GM19351 (cell line): ENCODE measurements at regions not wholly inside any gene's neighbourhood (a gene's known extent, or its start where the extent isn't known, plus 50 kb on each side); places are given as distances from the start of the nearest gene placed in this dataset.

Experiments
- ATAC-seq: cut with Tn5 transposase; IDR thresholded peaks from one replicate; pipeline ENCODE4 v1.9.1; 2021; ENCODE audit warnings: mild to moderate bottlenecking, moderate library complexity; ENCODE audit not compliant: unreplicated experiment

GRCh38 chr2:16134436-16135165, 194.3 kb downstream of the MYCN start:
- no peak for ATAC-seq

GRCh38 chr2:16130906-16131400, 190.6 kb downstream of the MYCN start:
- no peak for ATAC-seq

DNA sequence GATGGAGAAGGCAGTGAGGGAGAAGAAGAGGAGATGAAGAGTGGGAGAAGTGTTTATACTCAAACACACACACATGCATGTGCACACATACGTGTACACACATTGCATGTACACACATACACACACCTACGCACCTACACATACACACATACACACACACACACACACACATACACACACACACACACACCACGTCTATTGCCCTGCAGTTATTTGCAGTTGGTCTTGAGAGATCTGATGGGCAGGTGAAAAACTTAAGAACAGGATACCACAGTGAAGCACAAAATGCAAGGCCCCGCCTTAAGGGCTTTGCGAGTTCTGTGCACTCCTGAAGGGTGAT, 190.2 kb downstream of the MYCN start:
- no peak for ATAC-seq

DNA sequence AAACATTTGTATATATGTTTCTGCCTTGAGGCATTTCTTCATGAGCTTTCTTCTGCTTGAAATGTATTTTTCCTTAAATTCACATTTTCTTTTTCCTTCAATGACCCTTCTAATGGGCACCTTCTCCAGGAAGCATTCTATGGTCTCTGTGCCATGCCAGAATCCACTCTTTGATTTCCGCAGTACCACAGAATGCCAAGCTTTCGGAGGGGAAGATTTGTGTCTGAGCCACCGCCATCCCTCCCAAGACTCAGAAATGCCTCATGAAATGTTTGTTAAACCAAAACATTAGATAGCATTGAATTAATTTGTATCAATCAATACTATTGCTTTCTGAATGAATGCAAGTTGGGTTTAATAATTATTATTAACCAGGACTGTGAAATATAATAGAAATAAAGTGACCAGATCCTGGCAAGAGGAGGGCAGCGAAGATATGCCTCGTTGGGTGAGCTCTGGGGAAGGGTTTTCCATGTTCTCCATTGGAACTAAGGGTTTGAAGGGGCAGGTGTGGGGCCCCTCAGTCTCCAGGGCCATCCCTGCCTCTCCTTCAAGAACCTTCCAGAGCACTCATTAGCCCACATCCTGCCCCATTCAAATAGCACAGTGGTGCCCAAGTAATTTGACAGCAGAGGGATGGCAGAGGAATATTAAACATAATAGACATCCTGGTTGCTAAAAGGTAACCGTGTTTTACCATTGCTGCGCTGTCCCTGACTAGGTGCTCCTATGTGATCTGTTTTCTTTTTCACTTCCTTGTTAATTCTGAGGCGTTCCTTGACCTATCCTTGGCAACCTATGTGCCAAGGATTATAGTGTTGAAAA, 189.6 kb downstream of the MYCN start:
- no peak for ATAC-seq

- ATAC-seq, result no peak
These were observed 188.6 kb downstream of the MYCN start for GRCh38 chr2:16128746-16129610.

GRCh38 chr2:16127958-16128357, 187.6 kb downstream of the MYCN start:
- no peak for ATAC-seq

DNA sequence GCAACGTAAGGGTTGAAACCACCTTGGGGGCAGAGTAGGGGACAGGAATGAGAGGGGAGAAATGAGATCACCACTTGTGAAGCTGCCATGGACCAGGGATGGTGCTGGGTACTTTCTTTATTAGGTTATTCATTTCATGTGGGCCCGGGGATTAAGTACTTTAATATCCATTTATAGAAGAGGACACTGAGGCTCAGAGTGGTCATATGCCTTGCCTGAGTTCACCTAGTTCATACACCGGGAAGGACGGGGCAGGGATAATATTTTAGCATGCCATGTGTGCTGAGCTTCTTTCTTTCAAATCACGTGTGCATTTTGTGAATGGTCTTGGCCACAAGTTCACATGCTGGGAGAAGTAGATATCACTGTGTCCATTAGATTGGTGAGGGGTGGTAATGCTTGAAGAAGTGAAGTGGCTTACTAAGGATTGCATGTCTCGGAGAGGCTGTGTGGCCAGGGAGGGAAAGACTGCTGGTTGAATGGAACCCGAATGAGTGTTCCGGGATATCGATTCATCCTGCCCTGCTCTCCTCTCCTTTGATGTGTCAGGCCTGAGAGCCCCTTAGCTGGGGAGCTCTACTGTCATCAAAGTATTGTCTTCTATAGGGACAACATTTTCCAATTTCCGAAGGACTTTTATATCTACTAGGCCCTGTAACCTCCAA, 187.1 kb downstream of the MYCN start:
- ATAC-seq, result no peak

GRCh38 chr2:16126517-16127275, 186.3 kb downstream of the MYCN start:
- ATAC-seq, result no peak

DNA sequence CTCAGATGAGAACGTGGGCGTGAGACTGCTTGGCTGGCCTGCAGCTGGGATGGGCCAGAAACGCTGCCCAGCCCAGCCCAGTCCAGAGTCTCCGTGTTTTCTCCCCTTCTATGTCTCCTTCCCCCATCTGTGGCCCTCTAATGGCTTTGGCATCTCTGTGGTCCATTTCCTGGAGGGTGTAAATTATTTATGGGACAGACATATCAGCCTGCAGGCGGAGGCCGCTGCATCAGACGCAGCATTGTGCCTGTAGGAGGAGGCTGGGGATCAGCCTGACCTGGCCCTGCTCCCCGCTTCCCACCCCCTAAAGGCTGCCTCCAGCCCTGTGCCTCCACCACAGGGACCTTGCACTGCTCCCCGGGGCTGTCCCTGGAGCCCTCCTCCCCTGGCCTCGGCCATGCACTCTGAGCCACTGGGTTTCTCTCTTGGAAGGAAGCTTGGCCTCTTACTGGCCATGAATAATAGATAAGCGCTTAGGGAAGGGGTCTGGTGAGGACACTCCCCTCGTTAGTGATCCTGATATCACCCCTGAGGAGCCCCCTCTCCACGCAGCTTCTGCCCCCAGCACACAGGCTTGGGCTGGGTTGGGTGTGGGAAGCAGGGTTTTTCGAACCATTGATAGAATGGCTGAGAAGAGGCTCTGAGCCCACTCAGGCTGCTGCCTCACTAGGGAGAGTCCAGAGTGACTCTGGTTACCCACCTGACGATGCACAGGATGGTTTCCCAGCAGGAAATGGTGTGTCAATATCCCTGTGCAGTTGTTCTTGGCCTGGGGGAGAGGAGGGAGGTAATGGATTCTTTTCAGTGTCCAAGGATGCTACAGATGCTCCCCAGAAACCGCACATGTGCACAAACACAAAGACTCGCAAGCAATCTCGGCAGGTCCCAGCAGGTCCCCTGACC, 185.5 kb downstream of the MYCN start:
- ATAC-seq, result no peak

- no peak for ATAC-seq
These were observed 184.7 kb downstream of the MYCN start for GRCh38 chr2:16124881-16125613.

- ATAC-seq, result no peak
These were observed 183.8 kb downstream of the MYCN start for GRCh38 chr2:16123856-16124780.

DNA sequence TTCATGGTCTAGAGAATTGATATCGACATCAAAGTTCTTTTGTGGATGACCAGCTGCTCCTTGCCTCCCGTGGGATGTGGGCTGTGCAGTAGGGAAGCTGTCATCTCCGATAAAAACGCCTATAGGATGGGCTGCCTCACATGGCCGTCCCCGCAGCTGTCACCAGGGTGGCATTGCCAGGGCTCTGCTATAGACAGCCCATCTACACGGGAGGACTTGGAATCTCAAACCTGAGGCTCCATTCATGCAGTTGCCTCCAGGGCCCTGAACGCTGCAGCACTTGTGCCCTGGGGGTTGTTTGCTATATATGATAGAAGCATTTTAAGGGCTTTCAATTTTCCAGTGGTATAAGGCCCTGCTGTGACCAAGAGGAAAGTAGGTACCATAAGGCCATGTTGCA, 183.1 kb downstream of the MYCN start:
- no peak for ATAC-seq

DNA sequence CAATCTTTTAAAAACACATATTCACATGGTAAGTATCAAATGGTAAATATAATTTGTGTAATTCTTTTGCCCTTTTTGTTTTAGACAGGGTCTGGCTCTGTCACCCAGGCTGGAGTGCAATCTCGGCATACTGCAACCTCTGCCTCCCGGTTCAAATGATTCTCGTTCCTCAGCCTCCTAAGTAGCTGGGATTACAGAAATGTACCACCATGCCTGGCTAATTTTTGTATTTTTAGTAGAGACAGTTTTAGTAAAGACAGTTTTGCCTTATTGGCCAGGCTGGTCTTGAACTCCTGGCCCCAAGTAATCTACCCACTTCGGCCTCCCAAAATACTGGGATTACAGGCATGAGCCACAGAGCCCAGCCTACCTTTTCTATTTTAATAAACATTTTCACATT, 182.2 kb downstream of the MYCN start:
- ATAC-seq, result no peak

- ATAC-seq, result no peak
These were observed 181.6 kb downstream of the MYCN start for GRCh38 chr2:16121986-16122390.

DNA sequence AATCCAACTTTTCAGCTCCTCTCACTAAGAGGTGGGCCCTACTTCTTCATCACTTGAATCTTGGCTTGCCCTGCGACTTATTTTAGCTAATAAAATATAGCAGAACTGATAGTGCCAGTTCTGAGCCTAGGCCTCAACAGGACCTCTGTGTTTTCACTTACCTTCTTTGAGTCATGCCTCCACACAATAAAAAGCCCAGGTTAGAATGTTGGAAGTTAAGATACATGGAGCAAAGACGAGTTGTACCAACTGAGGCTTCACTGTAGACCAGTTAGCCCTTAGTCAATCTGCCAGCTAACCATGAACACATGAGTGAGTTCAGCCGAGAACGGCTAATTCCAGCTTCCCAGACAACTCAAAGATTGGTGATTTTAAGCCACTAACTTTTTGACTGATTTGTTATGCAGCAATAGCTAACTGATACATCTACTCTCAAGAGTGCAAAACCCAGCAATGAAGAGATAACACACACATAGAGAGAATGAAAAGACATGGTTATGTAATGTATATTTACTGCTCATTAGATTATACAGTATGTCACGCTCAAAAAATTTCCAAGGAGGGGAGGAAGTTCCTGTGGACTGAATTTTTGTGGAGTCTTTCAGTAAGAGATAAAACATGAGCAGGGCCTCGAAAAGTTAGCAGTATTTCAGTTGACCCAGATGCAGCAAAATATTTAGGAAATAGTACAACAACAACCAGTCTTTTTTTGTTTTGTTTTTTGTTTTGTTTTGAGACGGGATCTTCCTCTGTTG, 181.1 kb downstream of the MYCN start:
- no peak for ATAC-seq

DNA sequence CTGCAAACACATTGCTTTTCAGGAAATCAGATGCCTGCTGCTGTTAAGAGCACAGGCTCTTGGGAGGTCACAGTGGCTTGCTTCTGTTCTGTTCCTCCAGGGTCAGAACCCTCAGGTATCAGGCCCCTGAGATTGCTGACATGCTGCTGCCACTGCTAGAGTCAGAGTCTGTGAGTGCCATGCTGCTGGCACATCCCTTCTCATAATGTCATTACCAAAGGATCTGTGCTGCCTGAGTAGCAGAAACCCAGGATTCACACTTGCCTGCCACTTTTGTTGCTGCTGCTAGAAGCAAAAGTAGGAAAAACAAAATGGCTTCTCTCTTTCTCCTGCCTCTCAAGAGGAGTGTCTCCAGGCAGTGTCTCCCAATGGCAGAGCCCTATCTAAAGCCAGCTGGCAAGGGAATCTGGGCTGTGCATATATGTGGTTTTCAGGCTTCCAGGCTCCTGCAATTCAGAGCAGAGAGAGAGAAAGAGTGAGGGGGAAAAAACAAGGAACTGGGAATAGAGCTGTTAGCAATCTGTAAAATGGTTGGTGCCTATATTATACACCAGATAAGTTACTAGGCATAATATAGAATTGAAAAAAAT, 180.3 kb downstream of the MYCN start:
- ATAC-seq, result no peak
